Right lobe of liver (tissue), 6 donors: ENCODE measurements at regions not wholly inside any gene's neighbourhood (a gene's known extent, or its start where the extent isn't known, plus 50 kb on each side); places are given as distances from the start of the nearest gene placed in this dataset.
A peak's percentile ranks its signal among the peaks of the same experiment; 100 is the strongest.

Source experiments
- ATAC-seq, 4 donors: fragments of 200-7000 bp; cut with Tn5 transposase; one replicate each; pipeline ENCODE4 v1.9.1; 2020; ENCODE audit warnings: mild to moderate bottlenecking in 4 of 4, moderate library complexity in 4 of 4
- DNase-seq, 3 donors: peaks; one replicate each; pipeline ENCODE4 v3.0.0-alpha.2; 2020
- H3K27ac ChIP-seq, 3 donors: fragments of 200-600 bp; one replicate each; pipeline ENCODE4 v1.8.0; 2022
- H3K27me3 ChIP-seq, 2 donors: fragments of 200-600 bp; one replicate each; pipeline ENCODE4 v1.8.0; 2022
- H3K36me3 ChIP-seq, 4 donors: fragments of 200-600 bp; sonication (generic) in 1 of 4; one replicate each; pipeline versions ENCODE4 v1.5.1 to v1.8.0; 2017 to 2022; ENCODE audit warnings: control low read depth in 1 of 4
- H3K4me1 ChIP-seq, 4 donors: fragments of 200-600 bp; sonication (generic) in 1 of 4; one replicate each; pipeline versions ENCODE4 v1.5.1 to v1.8.0; 2017 to 2022; ENCODE audit warnings: control low read depth in 1 of 4
- H3K4me3 ChIP-seq, 3 donors: fragments of 200-600 bp; one replicate each; pipeline ENCODE4 v1.8.0; 2022
- H3K9me3 ChIP-seq, 4 donors: fragments of 200-600 bp; sonication (generic) in 1 of 4; one replicate each; pipeline versions ENCODE4 v1.5.1 to v1.8.0; 2017 to 2022; ENCODE audit warnings: control low read depth in 1 of 4
- CTCF ChIP-seq, 4 donors: fragments of 200-600 bp in 3 of 4; fragments of 450-650 bp in 1 of 4; IDR thresholded peaks; one replicate each; pipeline versions ENCODE4 v1.5.1 to v1.8.0; 2016 to 2022; ENCODE audit warnings: antibody characterized with exemption in 4 of 4, mild to moderate bottlenecking in 2 of 4
- POLR2A ChIP-seq: fragments of 450-650 bp; IDR thresholded peaks from one replicate; pipeline ENCODE4 v1.6.1; 2017; ENCODE audit warnings: antibody characterized with exemption, mild to moderate bottlenecking
- WGBS: methylation state at CpG from one replicate; pipeline ENCODE4 v1.1.6; 2018; ENCODE audit warnings: low coverage, low lambda C conversion rate; ENCODE audit not compliant: insufficient coverage; ENCODE audit errors: missing lambda C conversion rate; 5-methylcytosine and 5-hydroxymethylcytosine counted together
- intact Hi-C, 2 donors: fragments of 100-400 bp; cut with DNase I; formaldehyde crosslinking; loops; one replicate each; pipeline versions ENCODE4 v1.11.2 to v1.14.1; 2022
- donor health status: DM: no; HTN: yes; CAD: no.
- donor health status: DM: no; HTN: no; CAD: no.
- donor health status: DM: no; HTN: no; CAD: no.
- donor health status: DM: no; HTN: yes; CAD: no.
- donor health status: DM: no; HTN: yes; CAD: no.

DNA sequence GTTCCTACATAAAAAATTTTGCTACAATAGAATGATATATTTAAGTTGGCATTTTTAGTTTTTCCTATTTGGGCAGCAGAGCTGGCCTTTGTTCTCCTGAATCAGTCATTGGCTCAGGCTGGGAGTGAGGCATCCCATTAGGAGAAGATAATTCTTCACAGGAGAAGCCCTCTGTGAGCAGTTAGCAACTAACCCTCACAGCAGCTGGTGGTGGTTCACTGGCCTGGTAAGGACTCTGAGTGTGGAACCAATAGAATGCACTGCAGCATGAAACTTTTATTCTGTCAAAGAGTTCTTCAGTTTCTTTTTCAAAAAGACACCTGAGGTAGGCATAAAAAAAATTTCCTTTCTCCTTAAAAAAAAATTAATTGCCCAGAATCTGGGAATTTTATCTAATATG is 562.6 kb downstream of the ZNF385D start:
- H3K27ac ChIP-seq, result no peak overlapping the region
- H3K36me3 ChIP-seq, result no peaks in the 10 kb centered on the region
- intact Hi-C loops, result no loop called here
- H3K4me1 ChIP-seq, result no peaks in the 10 kb centered on the region
- no peak for TF ChIP-seq CTCF (IDR thresholded peaks at IDR 0.05)
- TF ChIP-seq POLR2A, result no peak
- H3K4me3 ChIP-seq, result no peak overlapping the region
- DNase-seq (no peak), ATAC-seq (no peak)
- no peaks in the 10 kb centered on the region for H3K27me3 ChIP-seq
- no peaks in the 10 kb centered on the region for H3K9me3 ChIP-seq

- no peaks in the 10 kb centered on the region for H3K9me3 ChIP-seq
- no peak overlapping the region for H3K4me3 ChIP-seq
- H3K27ac ChIP-seq, result no peak overlapping the region
- 38% methylated on average over 6 of the region's 6 CpGs for WGBS
- no peaks in the 10 kb centered on the region for H3K4me1 ChIP-seq
- H3K27me3 ChIP-seq, result no peaks in the 10 kb centered on the region
- intact Hi-C loops, result no loop called here
- DNase-seq (no peak), ATAC-seq (no peak)
- no peak for TF ChIP-seq CTCF (IDR thresholded peaks at IDR 0.05)
- no peak for TF ChIP-seq POLR2A
- no peaks in the 10 kb centered on the region for H3K36me3 ChIP-seq
Observed at GRCh38 chr3:21185816-21186314, 565.1 kb downstream of the ZNF385D start.

DNA sequence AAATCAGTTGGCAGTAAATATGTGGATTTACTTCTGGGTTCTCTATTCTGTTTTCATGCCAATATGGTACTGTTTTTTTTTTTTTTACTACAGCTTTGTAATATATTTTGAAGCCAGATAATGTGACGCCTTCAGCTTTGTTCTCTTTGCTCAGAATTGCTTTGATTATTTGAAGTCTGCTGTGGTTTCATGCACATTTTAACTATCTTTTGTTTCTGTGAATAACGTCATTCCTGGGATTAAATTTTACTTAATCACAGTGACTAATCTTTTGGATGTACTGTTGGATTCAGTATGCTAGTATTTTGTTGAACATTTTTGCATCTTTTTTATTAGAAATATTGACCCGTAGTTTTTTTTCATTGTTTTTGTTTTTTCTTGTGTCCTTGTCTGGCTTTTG is 576.5 kb downstream of the ZNF385D start:
- no peak for DNase-seq
- WGBS, result 41% methylated on average over 3 of the region's 3 CpGs
- no peaks in the 10 kb centered on the region for H3K4me1 ChIP-seq
- H3K27ac ChIP-seq, result no peak overlapping the region
- no peaks in the 10 kb centered on the region for H3K36me3 ChIP-seq
- peaks cover 0 to 5% (median 0%) of the 10 kb centered on the region in 4 donors for H3K9me3 ChIP-seq
- no peak overlapping the region for H3K4me3 ChIP-seq
- no peaks in the 10 kb centered on the region for H3K27me3 ChIP-seq
- intact Hi-C loops, result no loop called here
- TF ChIP-seq CTCF (IDR thresholded peaks at IDR 0.05) (no peak), POLR2A (no peak)
- no peak for ATAC-seq

- ATAC-seq (no peak), DNase-seq (no peak)
- no peaks in the 10 kb centered on the region for H3K4me1 ChIP-seq
- H3K27ac ChIP-seq, result no peak overlapping the region
- no peaks in the 10 kb centered on the region for H3K27me3 ChIP-seq
- intact Hi-C loops, result no loop called here
- 33% methylated on average over 1 of the region's 1 CpG for WGBS
- no peaks in the 10 kb centered on the region for H3K36me3 ChIP-seq
- TF ChIP-seq POLR2A (no peak), CTCF (IDR thresholded peaks at IDR 0.05) (peak; percentile 10 to 31 (median 18))
- H3K4me3 ChIP-seq, result no peak overlapping the region
- no peaks in the 10 kb centered on the region for H3K9me3 ChIP-seq
Observed at GRCh38 chr3:21170964-21171363, 580.0 kb downstream of the ZNF385D start.

GRCh38 chr3:21169948-21170347 is 581.1 kb downstream of the ZNF385D start:
- Histone ChIP-seq H3K27me3 (no peaks in the 10 kb centered on the region), H3K9me3 (no peaks in the 10 kb centered on the region), H3K4me3 (no peak overlapping the region), H3K4me1 (no peaks in the 10 kb centered on the region), H3K36me3 (no peaks in the 10 kb centered on the region), H3K27ac (no peak overlapping the region)
- no peak for TF ChIP-seq POLR2A
- TF ChIP-seq CTCF (IDR thresholded peaks at IDR 0.05), result no peak
- 48% methylated on average over 3 of the region's 3 CpGs for WGBS
- ATAC-seq (no peak), DNase-seq (no peak)
- intact Hi-C loops, result no loop called here
